GM18870 (cell line): ENCODE measurements at regions not wholly inside any gene's neighbourhood (a gene's known extent, or its start where the extent isn't known, plus 50 kb on each side); places are given as distances from the start of the nearest gene placed in this dataset.

Source experiments
- ATAC-seq: cut with Tn5 transposase; IDR thresholded peaks from one replicate; pipeline ENCODE4 v1.9.1; 2021; ENCODE audit warnings: moderate library complexity; ENCODE audit not compliant: unreplicated experiment

DNA sequence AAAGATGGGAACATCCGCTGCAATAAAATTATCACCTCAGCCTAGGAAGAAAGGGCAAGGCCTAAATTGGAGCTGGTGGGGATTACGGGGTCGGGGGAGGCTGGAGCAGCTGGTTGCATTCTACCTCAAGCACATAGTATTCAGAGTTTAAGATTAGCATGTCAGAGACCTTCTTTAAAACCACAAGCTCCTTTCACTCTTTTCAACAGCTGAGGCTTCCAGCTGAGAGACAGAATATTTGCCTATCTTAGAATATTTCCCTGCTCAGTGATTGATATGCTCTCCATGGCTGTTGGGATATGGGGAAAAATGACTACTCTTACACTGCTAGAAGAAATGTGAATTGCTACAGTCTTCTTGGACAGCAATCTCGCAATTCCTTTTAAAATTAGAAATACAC, 248.6 kb downstream of the TBX15 start:
- ATAC-seq = no peak

DNA sequence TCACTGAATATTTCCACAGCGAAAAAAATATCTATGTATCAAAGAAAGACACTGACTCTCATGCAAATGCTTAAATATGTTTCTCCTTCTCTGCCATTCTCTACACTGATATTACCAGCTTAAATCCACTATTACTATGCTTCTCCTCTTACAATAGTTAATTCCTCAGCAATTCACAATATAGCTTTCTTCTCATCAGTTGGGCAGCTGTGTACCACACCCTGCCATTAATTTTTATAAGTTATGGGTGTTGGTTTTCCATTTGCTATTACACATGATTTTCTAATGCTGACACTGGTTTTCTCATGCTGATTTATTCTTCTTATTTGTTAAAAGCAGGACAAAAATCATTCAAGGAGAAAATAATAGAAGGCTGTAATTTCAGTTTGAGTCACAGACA, 251.8 kb downstream of the TBX15 start:
- ATAC-seq = no peak

DNA sequence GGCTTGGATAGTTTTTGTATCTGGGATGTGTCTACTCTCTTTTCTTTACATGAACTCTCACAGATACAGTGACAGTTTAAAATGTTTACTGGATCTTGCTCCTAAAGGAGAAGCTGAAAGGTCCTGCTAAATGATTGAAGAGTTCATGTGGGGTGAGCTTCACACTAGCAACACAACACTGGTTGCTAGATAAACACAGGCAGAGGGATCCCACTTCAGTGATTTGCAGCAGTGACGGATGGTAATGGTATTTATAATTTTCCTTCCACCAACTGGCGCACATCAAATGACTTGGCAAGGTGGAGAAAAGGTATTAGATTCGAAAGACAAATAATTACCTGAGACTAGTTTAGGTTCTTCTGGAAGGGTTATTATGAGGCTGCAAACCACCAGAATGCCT, 270.2 kb downstream of the TBX15 start:
- no peak for ATAC-seq

DNA sequence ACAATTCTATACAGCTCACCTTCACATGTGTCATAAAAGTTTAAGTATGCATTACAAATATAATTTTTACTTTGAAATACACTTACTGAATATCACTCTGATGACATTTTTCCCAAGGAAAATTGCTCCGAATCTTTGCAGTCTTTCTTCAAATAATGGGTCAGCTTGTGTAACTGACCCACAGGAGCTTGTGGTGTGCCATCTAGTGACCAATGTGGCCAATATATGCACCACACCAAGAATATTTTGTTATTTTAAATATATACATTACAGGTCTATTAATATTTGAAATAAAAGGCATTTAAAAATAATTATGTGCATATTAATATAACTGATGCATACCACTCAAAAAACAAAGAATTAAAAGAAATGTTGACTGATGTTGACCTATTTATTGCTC, 271.4 kb downstream of the TBX15 start:
- no peak for ATAC-seq

DNA sequence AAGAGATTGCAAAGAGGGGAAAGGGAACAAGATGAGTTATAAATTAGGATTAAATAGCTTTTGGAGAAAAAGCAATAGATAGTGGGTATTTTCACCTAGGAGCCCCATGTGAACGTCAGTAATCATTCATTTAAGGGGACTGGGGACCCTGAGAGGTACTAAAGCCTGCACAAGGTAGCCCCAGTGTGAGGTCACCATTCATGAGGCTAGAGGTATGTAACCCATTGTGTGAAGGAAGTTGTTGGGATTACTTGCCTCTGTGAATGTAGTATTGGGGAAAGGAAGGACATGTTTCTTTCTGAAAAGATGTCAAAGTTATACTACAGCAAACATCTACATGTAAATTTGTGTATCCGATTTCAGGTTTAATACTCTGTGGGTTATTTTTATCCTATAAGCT, 276.8 kb downstream of the TBX15 start:
- no peak for ATAC-seq

DNA sequence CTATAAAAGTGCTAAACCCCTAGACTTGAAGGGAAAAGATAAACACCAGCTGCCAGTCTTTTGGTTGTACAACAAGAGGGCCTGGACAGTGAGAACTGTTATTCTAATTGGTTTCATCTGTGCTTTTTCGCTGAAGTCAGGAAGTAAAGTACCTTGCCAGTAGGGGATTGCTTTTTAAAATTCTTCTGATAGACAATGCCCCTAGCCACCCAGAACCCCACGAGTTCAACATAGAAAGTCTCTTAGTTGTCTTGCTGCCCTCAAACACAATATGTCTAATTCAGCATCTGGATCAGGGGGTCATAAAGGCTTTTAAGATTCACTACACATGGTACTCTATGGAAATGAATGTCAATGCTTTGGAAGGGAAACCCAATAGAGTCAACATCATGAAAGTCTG, 289.2 kb downstream of the TBX15 start:
- no peak for ATAC-seq

DNA sequence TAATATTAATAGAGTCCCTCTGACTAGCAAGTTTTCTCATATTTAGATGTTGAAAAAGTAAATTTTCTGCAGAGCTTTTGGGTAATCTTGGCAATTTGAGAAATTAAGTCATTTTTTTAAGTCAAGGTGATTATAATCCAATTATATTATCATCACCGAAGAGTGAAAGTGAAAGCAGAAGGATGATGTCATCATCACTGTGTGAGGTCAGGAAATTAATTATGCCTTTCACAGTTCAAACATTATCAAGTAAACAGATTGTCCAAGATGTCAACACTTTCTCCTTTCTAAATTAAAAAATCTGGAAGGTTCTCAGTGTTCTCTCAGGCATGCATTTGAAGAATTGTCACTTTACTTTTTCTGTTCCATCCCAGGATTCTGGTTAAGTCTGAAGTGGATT, 296.0 kb downstream of the TBX15 start:
- ATAC-seq = no peak

DNA sequence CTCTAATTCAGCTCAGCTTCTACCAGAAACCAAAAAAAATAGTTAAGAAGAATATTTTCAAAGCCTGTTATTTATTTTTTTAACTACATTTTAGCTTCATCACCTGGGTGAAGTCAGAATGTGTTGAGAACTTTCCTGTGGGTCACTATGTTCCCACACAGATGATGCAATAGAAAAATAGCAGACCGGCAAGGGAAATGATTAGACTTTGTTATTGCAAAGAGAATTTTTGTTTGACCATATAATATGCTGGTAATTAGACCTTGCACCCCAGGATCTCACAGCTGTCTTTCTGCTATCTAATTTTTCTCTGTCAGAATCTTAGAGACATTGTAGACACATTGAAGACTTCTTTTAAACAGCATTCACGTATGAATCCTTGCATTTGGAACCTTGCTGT, 299.3 kb downstream of the TBX15 start:
- ATAC-seq = no peak

DNA sequence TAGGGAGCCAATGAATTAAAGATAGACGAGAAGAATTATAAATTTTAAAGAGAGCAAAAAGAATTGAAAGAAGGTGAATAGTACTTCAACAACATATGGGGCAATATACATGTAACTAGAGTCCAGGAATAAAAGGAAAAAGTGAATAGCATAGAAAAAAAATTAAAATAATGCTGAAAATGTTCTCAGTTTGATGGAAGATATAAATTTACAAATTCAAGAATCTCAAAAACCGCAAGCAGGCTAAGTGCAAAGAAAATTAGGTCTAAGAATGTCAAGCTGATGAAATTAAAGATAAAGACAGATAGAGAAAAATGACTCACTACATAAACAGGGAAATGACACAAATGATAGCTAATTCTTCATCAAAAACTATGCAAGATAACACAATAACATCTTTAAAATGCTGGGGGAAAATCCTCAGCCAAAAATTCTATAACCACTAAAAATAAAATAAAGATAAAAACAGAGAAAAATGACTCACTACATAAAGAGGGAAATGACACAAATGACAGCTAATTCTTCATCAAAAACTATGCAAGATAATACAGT, 326.3 kb downstream of the TBX15 start:
- ATAC-seq = no peak

DNA sequence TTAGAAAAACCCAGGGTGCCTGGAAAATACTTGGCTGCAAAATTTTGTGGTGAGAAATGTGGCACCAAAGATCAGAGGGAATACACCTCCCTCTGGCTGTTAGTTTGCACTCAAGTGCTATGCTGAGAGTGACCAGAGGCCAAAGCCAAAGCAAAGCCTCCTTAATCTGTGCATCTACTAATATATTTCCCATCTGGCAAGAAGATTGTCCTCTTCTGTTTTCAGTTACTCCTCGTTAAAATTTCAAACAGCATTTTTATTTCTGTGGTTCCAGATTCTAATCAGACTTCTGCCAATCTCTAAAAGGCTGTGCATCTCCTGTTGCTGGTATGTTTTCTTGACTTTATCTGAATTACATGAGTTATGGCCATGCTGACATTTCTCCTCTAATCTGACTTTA, 327.4 kb downstream of the TBX15 start:
- ATAC-seq = no peak

DNA sequence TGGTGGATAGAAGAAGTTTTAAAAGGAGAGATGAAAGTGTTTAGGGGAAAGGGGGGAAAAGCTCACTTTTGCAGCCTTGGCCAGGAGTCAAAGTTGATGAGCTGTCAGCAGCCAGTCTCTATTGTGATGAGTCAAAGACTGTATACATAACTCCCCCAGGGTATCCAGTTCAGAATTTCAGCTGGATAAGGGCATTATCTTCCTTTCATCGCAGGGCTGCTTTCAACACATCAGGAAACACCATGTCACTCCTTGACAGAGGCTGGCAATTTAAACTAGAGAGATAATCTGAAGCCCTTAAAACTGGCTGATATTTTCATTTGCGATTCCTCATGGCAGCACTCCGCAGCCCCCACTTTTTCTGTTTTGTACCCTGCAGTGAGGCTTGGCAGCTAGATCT, 328.5 kb downstream of the TBX15 start:
- no peak for ATAC-seq

DNA sequence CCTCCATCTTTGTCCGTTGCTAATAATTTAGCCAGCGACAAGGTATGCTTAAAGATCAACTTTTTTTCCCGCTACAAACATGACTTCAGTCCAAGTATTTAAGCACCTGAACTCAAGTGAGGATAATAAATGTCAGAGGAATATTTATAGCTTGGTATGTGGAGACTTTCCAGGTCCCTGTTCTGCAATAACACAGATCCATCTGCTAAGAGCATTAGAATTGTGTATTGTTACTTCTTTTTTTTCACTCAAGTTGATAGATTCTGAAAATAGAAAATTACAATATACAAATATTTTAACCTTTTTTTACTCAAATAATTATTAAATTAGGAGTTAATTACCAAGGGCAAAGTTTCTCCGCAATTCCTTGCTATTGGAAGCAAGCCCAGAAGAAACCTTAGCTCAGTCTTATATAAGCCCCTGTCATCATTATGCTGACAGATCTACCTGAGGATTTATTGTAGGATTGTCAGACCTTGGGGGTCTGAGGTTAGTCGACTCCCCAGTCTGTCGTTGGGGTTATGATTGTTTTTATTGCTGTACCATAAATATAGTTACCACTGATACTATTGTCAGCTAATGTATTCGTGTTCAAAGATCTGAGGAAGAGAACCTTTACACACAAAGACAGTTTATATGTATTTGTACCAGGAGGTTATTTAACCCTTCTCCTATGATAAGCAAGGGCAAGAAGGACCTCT, 337.9 kb downstream of the TBX15 start:
- no peak for ATAC-seq

DNA sequence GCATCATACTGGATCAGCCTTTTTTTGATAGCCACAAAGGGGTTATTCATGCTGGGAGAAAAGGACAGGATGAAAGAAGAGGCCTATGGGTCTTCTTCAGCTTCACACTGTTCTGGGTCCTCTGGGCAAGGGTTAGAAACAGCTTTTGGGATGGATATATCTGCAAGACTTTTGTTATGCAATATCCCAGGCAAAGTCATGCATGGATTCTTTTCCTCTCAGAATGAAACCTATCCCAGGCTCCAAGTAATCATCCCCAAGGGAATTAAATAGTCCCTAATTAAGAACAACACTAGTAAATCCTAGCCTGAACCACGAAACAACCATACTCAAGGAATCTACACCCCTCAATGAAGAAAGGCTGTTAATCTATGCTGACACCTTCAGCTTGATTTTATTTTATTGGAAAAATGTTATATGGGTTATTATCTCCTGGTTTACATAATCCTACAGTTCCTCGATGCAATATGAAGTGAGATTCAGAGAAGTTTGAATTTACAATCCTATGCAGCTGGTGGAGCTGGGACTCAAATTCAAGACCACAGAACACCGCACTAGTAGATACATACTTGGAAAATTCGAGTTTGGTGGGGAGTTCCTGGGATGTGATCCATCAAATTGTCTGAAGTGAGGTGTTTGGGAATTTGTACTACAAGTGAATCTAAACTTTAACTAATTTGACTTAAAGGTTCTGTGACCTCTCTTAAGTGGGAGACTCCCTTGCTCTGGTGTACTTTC, 338.6 kb downstream of the TBX15 start:
- ATAC-seq = no peak

DNA sequence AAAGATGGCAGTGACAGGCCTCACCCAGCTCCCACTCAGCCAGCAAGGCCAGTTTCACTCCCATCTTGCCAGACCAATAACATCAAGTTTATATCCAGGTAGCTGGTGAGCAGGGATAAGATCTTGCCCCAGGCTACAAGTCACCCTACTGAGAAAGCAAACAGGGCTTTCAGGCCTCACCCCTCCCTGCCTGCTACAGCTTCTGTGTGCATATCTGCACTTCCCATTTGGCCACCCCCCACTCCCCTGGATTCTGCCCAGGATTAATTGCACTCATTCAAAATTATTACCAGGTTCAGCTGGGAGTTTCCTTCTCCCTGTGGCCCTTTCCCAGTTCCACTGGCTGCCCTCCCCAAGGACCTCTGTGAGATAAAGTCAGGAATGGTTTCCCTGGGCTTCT, 352.1 kb downstream of the TBX15 start:
- no peak for ATAC-seq

DNA sequence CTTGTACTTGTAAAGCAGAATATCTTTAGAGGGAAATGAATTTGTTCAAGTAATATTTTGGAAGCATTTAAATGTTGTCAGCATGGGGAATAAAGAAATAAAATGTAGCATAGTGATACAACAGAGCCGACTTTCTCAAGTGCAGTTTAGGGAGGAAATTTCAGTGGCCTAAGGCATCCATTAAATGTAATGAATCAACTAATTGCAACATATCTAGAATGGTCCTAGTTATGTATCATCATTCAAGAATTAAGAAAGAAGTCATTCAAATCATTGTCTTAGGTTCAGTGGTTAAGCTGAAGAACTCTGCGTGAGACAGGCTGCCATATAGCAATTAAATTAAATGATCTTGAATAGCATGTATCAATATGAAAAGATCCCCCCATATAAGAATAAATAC, 360.7 kb downstream of the TBX15 start:
- no peak for ATAC-seq

DNA sequence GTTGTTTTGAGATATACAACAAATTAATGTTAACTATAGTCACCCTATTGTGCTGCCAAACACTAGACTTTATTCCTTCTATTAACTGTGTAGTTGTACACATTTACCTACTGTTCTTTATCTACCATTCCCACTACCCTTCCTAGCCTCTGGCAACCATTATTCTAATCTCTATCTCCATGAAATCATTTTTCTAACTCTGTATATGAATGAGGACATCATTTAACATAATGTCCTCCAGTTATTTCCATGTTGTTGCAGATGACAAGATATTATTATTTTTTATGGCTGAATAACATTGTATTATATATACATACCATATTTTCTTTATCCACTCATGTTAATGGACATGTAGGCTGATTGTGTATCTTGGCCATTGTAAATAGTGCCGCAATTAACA, 366.3 kb downstream of the TBX15 start:
- ATAC-seq = no peak

DNA sequence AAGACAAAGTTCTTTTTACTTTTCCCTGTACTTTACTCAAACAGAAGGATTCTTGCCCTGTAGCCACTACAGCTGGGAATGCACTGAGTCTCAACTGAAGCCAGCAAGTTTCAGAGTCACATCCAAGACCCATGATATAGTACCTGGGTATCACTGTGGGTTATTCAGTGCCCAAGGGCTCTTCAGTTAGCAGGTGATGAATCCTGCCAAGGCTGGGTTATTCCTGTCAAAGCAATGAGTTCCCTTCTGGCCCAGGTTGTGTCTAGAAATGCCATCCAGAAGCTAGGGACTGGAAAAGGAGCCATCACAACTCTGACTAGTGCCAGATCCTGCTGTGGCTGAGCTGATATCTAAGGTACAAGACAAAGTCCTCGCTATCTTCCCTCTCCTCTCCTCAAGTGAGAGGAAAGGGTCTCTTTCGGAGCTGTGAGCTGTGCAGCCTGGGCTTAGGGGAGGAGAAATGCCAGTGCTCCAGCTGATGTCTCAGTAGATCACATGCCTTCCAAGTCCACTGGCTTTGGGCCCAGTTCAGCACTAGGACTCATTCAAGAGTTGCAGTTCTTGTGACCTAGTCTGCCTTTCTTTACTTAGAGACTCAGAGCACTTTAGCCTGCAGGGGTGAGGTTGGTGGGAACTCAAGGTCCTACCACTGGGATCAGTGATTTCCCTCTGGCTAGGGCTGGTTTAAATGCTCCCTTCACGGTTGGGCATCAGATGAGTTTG, 369.4 kb downstream of the TBX15 start:
- ATAC-seq = no peak

DNA sequence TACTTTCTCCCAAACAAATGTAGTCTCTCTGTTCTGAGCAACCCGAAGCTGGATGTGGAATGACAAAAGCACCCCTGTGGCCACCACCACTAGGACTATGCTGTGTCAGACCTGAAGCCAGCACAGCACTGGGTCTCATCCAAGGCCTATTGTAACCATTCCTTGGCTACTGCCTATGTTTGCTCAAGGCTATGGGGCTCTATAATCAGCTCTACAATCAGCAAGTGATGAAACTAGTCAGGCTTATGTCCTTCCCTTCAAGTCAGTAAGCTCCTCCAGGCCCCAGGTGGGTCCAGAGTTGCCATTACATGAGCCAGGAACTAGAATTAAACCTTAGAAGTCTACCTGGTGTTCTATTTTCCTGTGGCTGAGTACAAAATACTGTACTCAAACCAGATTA, 370.2 kb downstream of the TBX15 start:
- ATAC-seq = no peak

DNA sequence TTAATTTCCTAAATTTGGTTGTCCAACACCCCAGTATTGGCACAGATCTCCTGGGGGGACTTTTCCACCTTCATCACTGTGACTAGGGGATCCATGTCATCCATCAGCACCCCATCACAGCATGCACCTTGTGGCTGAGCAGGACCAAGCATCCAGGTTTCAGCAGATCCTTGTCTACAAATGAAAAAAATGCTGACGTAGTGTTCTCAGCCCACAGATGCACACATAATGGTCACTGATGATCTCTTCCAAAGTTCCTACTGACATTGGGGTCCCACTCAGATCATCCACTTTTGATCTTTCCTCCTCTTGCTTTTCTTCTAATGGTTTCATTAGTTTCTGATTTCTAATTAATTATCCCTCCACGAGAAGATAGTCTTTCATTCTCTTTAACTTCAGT, 373.1 kb downstream of the TBX15 start:
- ATAC-seq = no peak

DNA sequence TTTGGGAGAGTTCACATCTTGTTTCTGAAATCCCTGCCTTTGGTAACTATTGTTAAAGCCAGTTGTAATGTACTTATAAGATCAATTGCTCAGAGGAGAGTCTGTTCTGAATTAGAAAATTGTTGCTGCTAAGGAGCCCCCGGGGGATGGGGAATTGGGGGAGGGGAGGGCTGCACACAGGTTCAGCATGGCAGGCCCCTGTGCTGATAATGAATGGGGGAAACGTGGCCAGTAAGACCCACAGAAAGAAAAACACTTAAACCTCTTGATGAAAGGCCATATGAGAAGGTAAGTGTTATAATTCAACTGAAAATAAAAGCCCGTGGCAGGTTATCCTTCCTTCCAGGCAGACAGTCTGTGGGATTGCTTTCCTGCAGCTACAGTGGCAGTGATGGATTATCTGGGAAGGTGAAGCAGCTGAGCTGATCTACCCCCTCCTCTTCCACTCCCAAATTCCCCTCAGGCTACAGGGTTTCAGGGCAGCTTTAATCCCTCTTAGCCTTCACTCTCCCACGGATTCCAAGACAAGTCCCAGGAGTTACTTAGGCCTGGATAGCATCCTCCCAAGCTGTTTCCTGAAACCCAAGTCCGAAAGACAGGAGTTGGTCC, 398.8 kb downstream of the TBX15 start:
- ATAC-seq = no peak

DNA sequence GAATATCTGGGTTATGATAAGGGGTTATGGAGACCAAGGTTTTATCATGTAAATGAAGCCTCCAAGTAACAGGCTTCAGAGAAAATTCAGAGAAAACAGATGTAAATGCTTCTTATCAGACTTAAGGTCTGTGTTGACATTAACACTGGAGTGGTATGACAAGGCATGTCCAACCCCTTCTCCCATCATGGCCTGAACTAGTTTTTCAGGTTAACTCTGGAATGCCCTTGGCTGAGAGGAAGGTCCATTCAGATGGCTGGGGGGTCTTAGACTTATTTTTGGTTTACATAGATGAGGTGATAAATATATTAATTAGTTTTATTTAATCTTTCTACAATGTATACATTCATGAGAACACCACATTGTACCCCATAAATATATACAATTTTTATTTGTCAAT, 399.6 kb downstream of the TBX15 start:
- no peak for ATAC-seq
